ENCODE measurements at regions not wholly inside any gene's neighbourhood (a gene's known extent, or its start where the extent isn't known, plus 50 kb on each side); places are given as distances from the start of the nearest gene placed in this dataset.

GRCh38 chr9:95771556-95772246, 103.8 kb upstream of the ERCC6L2 start:
- Histone ChIP-seq H3K4me1 (ENCODE audit: control insufficient read depth, insufficient read depth, low read length) (no peaks in the 10 kb centered on the region), H3K4me2 (ENCODE audit: control insufficient read depth, insufficient read depth) (no peak overlapping the region), H3K27me3 (replicated peaks in 1 of 2; ENCODE audit: control insufficient read depth in 2 of 2, insufficient read depth in 2 of 2, low read length in 1 of 2) (peaks cover 1 to 6% of the 10 kb centered on the region in 2 experiments; a peak in 1 of 4 replicates), H3K27ac (ENCODE audit: control insufficient read depth, insufficient read depth) (no peak overlapping the region), H4K20me1 (ENCODE audit: control insufficient read depth, insufficient read depth) (no peaks in the 10 kb centered on the region), H3K79me2 (ENCODE audit: control insufficient read depth, insufficient read depth, low read length) (no peaks in the 10 kb centered on the region), H3K36me3 (ENCODE audit: control insufficient read depth in 2 of 2, insufficient read depth in 2 of 2, low read length in 1 of 2) (no peaks in the 10 kb centered on the region), H3K9ac (ENCODE audit: control insufficient read depth, insufficient read depth, low read length) (no peak overlapping the region), H2AFZ (ENCODE audit: control insufficient read depth, low read depth, low read length) (no peak overlapping the region), H3K9me3 (replicated peaks; ENCODE audit: control insufficient read depth, insufficient read depth, low read length) (no peaks in the 10 kb centered on the region), H3K4me3 (no peak overlapping the region)
- intact Hi-C loops (cut with micrococcal nuclease; ENCODE audit: unreplicated experiment) (no loop called here), in situ Hi-C loops (cut with MboI) (no loop called here)
- TF ChIP-seq IRF5 (IDR thresholded peaks at IDR 0.05; ENCODE audit: borderline replicate concordance), result no peak
- no peak for TF ChIP-seq HDGF (IDR thresholded peaks at IDR 0.05)
- no peak for TF ChIP-seq ZZZ3 (IDR thresholded peaks at IDR 0.05; ENCODE audit: control insufficient read depth, insufficient read length, low read depth)
- no peak for TF ChIP-seq SMARCA5 (IDR thresholded peaks at IDR 0.05)
- no peak for TF ChIP-seq POU2F2 (IDR thresholded peaks at IDR 0.05; ENCODE audit: borderline replicate concordance, low read depth, low read length)
- TF ChIP-seq LARP7 (IDR thresholded peaks at IDR 0.05), result no peak
- no peak for TF ChIP-seq CHD1 (IDR thresholded peaks at IDR 0.05; ENCODE audit: low read depth, low read length)
- TF ChIP-seq SRF (IDR thresholded peaks at IDR 0.05; ENCODE audit: low read depth in 2 of 2, low read length in 2 of 2), result no peak
- TF ChIP-seq SPI1 (IDR thresholded peaks at IDR 0.05; ENCODE audit: borderline replicate concordance, insufficient read depth, low read depth, low read length), result no peak
- TF ChIP-seq BMI1 (IDR thresholded peaks at IDR 0.05; ENCODE audit: borderline replicate concordance), result no peak
- TF ChIP-seq ESRRA (IDR thresholded peaks at IDR 0.05; ENCODE audit: low read length), result no peak
- TF ChIP-seq NR2C1 (IDR thresholded peaks at IDR 0.05), result no peak
- no peak for TF ChIP-seq ZBTB4 (CRISPR knock-in tag; IDR thresholded peaks at IDR 0.05)
- 50% methylated on average over 20 of the region's 20 CpGs for WGBS (ENCODE audit: insufficient coverage, insufficient replicate concordance, low lambda C conversion rate, missing lambda C conversion rate)
- ChIA-PET POLR2A (no interaction called here), SMC1A (ENCODE audit: uncharacterized antibody, unreplicated experiment) (interaction anchor here (1.3 kb wide), 1 partner anchor 10 kb away, joined by 3 read pairs; no protein-coding TSS in a partner anchor), CTCF (no interaction called here), RAD21 (ENCODE audit: unreplicated experiment) (no interaction called here)
- no peak for DNase-seq (ENCODE audit: low read depth, low spot score)
- FAIRE-seq, result no peak
- no TSS peak for BruUV-seq (replicated peaks)
- no peak for ATAC-seq
